NCI-H774 (cell line): ENCODE measurements at regions not wholly inside any gene's neighbourhood (a gene's known extent, or its start where the extent isn't known, plus 50 kb on each side); places are given as distances from the start of the nearest gene placed in this dataset.
"Not testable (repeated sequence)": the region's sequence is repeated elsewhere in the genome, so short reads cannot be mapped to it uniquely, and the experiment has no call there.

ENCODE experiments used
- DNase-seq: peaks from one replicate; lab custom pipeline; 2025; lab: John Stamatoyannopoulos, UW

DNA sequence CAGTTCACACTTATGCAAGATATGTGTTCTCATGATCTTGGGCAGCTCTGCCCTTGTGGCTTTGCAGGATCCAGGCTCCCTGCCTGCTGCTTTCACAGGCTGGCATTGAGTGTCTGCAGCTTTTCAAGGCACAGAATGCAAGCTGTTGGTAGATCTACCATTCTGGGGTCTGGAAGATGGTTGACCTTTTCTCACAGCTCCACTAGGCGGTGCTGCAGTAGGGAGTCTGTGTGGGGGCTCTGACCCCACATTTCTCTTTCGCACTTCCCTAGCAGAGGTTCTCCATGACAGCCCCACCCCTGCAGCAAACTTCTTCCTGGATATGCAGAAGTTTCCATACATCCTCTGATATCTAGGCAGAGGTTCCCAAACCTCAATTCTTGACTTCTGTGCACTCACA lies 500.5 kb downstream of the BRINP3 start:
- DNase-seq = no peak

DNA sequence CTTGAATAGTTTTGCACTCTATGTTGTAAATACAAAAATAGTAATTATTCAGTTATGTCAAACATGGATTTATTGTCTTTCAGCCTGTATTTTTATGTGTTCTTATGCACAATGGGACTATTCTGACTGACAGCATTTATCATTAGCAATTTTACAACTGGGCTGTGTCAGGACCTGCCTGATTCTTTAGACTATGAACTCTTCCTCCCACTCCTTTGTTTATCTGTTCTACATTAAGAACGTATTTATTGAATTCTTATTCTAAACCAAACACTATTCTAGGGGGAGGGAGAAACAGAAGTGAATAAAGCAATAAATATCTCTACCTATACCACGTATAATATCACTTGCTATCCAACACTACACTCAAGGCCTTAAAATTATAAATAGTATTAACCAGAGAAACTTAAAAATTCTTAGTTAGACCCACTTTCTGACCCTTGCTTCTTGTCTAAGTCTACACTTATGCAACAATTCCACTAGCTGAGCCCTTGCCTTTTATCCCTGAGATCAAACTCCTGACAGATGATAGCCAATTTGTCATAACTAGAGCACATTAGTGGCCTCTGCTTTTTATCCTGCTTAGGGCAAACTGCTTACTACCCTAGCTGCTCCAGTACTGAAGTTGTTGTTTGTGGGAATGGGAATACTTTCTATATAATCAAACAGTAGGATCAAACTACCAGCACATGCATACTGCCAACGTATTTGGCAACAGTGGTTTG lies 494.3 kb downstream of the BRINP3 start:
- no peak for DNase-seq

DNA sequence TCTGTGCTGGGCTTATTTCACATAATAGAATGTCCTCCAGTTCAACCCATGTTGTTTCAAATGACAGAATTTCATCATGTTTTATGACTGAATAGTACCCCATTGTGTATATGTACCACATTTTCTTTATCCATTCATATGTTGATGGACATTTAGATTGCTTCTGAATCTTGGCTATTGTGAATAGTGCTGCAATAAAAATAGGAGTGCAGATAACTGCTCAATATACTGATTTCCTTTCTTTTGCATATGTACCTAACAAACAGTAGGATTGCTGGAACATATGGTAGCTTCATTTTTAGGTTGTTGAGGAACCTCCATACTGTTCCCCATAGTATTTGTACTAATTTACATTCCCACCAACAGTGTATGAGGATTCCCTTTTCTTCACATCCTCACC lies 491.1 kb downstream of the BRINP3 start:
- DNase-seq = no peak

DNA sequence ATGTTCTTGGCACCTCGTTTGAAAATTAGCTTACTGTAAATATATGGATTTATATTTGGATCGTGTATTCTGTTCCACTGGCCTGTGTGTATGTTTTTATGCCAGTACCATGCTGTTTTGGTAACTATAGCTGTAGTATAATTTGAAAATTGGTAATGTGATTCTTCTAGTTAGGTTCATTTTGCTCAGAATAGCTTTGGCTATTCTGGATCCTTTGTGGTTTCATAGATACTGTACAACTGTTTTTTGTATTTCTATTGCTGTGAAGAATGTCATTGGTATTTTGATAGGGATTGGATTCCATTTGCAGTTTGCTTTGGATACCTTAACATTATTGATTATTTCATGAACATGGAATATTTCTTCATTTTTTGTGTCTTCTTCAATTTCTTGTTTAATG lies 490.2 kb downstream of the BRINP3 start:
- DNase-seq = no peak

DNA sequence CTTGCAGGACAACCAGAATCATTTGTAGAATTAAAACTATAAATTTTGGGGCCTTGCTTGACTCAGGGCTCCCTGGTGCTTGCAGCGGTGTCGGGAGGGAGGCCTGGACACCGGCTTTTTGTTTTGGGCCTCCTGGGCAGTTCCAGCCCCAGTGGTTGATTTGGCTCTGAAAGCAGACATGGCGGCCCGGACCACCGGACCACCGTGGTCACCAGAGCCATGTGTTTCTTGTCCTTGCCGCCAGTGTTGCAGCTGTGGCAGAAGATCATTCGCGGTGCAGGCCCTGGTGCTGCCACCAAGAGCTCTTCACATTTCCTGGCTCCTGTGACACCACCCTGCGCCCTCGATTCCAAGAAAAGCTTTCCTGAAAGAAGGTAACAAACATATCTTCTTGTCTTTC lies 484.8 kb downstream of the BRINP3 start:
- DNase-seq = no peak

DNA sequence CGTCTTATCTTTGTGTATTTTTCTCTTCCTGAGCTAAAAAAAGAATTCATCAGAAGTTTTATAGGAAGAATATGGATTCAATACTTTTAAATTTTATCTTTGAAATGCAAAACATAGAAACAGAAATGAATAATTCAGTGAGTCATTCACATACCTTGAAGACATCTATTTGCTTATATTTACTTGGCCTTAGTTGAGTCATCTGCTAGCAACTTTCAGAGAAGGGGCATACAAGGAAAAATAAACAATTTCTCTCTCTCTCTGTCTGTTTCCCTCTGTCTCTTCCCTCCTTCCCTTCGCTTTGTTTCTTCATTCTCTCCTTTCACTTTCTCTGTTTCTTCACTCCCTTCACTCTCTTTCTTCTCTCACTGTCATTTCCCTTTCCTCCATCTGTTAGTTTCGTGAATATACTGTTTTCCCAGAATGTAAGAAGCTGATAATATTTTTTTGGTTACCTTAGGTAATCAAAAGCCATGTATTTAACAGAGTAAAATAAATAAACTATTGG lies 477.2 kb downstream of the BRINP3 start:
- DNase-seq = no peak

DNA sequence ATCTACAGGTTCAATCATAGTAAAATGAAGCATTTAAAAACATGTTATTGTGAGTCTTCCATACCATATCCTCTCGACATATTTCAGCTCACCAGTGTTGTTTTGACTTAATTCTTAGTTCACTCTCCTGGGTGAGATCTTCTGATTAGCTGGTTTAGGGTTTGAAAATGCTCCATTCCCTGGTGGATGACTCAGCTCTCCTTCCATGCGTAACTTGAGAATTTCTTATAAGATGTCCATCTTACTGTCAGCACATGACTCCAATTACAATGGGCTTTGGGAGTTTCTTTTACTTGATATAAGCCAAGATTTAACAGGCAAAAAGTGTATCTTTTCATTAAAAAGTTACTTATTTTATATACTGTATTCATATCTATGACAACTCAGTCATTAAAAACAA lies 476.5 kb downstream of the BRINP3 start:
- DNase-seq = no peak

DNA sequence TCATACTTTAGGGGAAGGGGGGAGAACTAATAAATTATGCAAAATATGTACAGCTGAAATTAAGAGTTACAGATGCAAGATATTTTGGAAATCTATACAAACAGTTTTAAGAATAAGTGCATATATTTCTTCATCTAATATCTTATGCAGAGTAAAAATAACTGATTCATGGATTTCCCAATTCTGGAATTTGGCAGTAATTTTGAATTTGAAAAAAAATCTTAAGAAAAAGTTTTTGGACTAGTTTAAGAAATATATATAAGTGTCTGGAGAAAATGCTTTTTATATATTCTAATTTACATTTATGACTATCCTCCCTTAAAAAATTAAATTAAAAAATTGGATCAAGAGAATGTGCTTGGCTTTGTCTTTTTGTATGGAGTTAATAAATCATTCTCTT lies 474.3 kb downstream of the BRINP3 start:
- no peak for DNase-seq

DNA sequence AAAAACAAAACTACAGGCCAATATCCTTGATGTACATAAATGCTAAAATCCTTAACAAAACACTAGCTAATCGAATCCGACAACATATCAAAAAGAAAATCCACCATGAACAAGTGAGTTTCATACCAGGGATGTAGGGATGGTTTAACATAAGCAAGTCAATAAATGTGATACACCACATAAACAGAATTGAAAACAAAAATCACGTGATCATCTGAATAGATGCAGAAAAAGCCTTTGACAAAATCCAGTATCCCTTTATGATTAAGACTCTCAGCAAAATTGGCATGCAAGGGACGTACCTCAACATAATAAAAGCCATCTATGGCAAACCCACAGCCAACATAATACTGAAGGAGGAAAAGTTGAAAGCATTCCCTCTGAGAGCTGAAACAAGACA lies 466.1 kb downstream of the BRINP3 start:
- DNase-seq = no peak

DNA sequence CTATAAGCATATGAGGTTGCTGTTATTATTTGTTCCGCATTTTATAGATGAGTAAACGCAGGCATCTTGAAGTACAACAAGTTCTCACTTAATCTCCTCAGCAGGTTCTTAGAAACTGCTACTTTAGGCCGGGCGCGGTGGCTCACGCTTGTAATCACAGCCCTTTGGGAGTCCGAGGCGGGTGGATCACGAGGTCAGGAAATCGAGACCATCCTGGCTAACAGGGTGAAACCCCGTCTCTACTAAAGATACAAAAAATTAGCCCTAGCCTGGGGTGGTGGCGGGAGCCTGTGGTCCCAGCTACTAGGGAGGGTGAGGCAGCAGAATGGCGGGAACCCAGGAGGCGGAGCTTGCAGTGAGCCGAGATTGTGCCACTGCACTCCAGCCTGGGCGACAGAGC lies 458.5 kb downstream of the BRINP3 start:
- not testable (repeated sequence) for DNase-seq

DNA sequence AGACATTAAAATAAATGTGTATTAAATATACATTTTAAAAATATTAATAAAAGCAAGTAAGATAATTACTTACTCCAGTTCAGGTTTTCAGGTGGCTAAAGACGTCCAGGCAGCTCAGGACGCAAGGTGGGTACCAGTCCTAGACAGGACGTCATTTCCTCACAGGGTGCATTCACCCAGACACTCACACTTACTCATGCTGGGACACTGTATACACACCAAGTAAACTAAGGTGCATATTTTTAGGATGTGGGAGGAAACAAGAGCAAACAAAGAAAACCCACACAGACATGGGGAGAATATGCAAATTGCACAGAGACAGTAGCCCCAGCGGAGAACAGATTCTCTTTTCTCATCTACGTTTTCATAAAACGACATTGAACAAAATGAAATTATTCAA lies 457.9 kb downstream of the BRINP3 start:
- no peak for DNase-seq

DNA sequence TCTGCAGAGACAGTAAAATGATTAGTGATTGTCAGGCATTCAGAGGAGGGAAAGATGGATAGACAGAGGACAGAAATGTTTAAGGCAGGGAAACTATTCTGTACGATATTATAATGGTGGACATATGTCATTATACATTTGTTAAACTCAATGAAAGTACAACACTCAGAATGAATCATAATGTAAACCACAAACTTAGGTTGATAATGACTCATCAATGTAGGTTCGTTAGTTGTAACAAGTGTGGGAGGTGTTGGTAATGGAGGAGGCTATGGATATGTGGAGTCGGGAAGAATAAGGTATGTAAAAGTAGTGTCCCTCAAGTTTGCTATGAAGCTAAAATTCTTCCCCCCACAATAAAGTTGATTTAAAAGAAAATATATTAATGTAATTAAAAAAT lies 455.0 kb downstream of the BRINP3 start:
- DNase-seq = no peak

DNA sequence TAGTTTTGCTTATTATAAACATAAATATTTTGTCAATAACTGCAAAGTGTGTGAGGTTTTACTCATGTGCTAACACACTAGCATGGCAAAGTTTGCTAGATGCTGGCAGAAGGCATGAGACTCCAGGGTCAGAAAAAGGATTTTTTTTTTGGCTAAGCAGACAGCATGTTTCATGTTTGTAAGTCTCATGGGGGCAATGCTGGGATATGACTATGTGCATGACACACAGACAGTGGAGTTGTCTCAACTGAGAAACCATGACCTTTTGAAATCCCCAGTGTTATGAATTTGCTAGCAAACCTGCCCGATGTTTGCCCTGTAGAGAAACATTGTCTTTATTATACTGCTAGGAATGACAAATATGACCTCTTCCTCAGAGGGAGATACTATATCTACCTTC lies 448.2 kb downstream of the BRINP3 start:
- DNase-seq = no peak

DNA sequence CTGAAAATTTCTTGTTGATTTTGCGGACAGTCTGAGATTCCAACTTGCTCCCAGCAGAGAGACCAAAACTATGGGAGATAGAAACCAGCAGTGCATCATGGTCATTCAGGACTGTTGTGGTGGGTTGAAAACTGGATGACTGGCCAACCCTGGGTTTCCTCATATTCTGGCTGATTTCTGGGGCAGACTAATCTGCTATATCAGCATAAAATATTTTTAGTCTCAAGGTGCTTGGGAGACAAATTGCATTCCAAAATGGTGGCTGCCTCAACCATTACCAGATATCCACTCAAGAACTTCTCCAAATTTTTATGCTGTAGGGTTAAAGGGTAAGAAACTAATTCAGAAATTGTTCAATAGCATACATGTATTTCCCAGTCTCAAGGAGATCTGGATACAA lies 434.0 kb downstream of the BRINP3 start:
- DNase-seq = no peak

DNA sequence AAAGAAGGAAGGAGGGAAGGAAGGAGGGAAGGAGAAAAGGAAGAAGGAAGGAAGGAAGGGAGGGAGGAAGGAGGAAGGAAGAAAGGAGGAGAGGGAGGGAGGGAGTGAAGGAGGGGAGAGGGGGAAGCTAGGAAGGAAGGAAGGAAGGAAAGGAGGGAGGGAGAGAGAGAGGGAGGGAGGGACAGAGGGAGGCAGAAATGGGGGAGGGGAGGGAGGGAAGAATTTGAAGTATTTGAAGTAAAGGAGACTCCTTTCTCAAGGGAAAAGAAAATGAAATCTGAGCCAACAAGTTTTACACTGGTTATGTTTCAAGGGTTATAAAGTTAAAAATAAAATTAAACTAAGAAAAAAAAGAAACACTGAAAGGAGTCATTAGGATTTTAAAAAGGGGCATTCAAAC lies 431.4 kb downstream of the BRINP3 start:
- no peak for DNase-seq
